ENCODE measurements at regions not wholly inside any gene's neighbourhood (a gene's known extent, or its start where the extent isn't known, plus 50 kb on each side); places are given as distances from the start of the nearest gene placed in this dataset.

GRCh38 chr13:100890645-100891044 is 216.1 kb upstream of the TMTC4 start:
- TF ChIP-seq CTCF (IDR thresholded peaks at IDR 0.05; ENCODE audit: poor library complexity): no peak
- no peak for TF ChIP-seq EZH2phosphoT487 (IDR thresholded peaks at IDR 0.05; ENCODE audit: low read depth, severe bottlenecking, unreplicated experiment)
- TF ChIP-seq EZH2 (IDR thresholded peaks at IDR 0.05; ENCODE audit: borderline replicate concordance): no peak

All from hepatocyte (in vitro differentiated cells).